Esophagus muscularis mucosa (tissue), 4 donors: ENCODE measurements at regions not wholly inside any gene's neighbourhood (a gene's known extent, or its start where the extent isn't known, plus 50 kb on each side); places are given as distances from the start of the nearest gene placed in this dataset.
"Not testable (repeated sequence)": the region's sequence is repeated elsewhere in the genome, so short reads cannot be mapped to it uniquely, and the experiment has no call there.

Source experiments
- DNase-seq: peaks from one replicate; pipeline ENCODE4 v3.0.0-alpha.2; 2017; ENCODE audit errors: extremely low spot score
- H3K27ac ChIP-seq, 4 donors: fragments of 200-600 bp; sonication (generic); replicated peaks in 1 of 4; 1 replicate in 3 of 4; 2 replicates in 1 of 4; pipeline ENCODE4 v1.5.1; 2016 to 2019; ENCODE audit warnings: mild to moderate bottlenecking in 1 of 4
- H3K27me3 ChIP-seq, 4 donors: fragments of 200-600 bp; sonication (generic); one replicate each; pipeline versions ENCODE4 v1.5.1 to v1.6.0; 2016 to 2019
- H3K36me3 ChIP-seq, 4 donors: fragments of 200-600 bp; sonication (generic); one replicate each; pipeline ENCODE4 v1.5.1; 2016 to 2019
- H3K4me1 ChIP-seq, 4 donors: fragments of 200-600 bp; sonication (generic); one replicate each; pipeline ENCODE4 v1.5.1; 2016 to 2019
- H3K4me3 ChIP-seq, 4 donors: fragments of 200-600 bp; sonication (generic); 1 replicate in 2 of 4; 2 replicates in 2 of 4; pipeline ENCODE4 v1.5.1; 2016 to 2019; ENCODE audit warnings: mild to moderate bottlenecking in 4 of 4, moderate library complexity in 1 of 4
- H3K9me3 ChIP-seq, 4 donors: fragments of 200-600 bp; sonication (generic); 1 replicate in 3 of 4; 2 replicates in 1 of 4; pipeline ENCODE4 v1.5.1; 2016 to 2019
- EP300 ChIP-seq: sonication (generic); formaldehyde crosslinking; IDR thresholded peaks from one replicate; pipeline ENCODE4 v1.6.1; 2017; ENCODE audit warnings: antibody characterized with exemption
- POLR2A ChIP-seq: fragments of 450-650 bp; IDR thresholded peaks from one replicate; pipeline ENCODE4 v1.6.1; 2017; ENCODE audit warnings: antibody characterized with exemption, moderate library complexity, mild to moderate bottlenecking, low read depth
- POLR2AphosphoS5 ChIP-seq, 2 donors: sonication (generic); formaldehyde crosslinking; IDR thresholded peaks; one replicate each; pipeline ENCODE4 v1.6.1; 2017; ENCODE audit warnings: antibody characterized with exemption in 2 of 2
- WGBS: methylation state at CpG from one replicate; pipeline ENCODE4 v1.1.5; 2018; 5-methylcytosine and 5-hydroxymethylcytosine counted together
- intact Hi-C: fragments of 100-400 bp; cut with DNase I; formaldehyde crosslinking; loops from one replicate; pipeline ENCODE4 v1.15.1; 2023
- TF ChIP-seq, protein P1 (sequence below), 3 experiments: fragments of 200-600 bp in 2 of 3; fragments of 450-650 bp in 1 of 3; sonication (generic) in 2 of 3; IDR thresholded peaks; one replicate each; pipeline ENCODE4 v1.5.1; 2017 to 2019; ENCODE audit warnings: antibody characterized with exemption in 3 of 3, mild to moderate bottlenecking in 2 of 3, moderate library complexity in 1 of 3

DNA sequence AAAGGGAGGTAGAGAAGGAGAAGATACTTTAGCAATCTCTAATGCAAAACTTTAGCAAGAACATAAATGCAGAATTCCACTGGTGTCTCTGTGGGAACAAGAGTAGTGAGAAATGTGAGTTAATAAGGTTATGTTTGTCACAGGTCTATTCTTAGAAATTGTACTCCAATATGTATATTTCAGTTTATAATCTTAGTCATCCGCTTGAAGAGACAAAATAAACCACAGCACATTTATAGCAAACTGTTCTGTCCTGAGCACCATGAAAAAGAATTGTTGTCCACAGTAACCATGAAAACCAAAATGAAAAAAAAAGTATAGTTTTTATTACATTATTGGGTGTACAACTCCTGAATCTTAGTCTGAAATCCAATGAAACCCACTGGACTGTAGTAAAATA lies 93.6 kb upstream of the TSLP start:
- H3K4me3 ChIP-seq = no peak overlapping the region
- no peak for DNase-seq
- TF ChIP-seq EP300 = no peak
- no peak for TF ChIP-seq POLR2A
- TF ChIP-seq POLR2AphosphoS5 (IDR thresholded peaks at IDR 0.05) = no peak
- TF ChIP-seq, protein P1, sequence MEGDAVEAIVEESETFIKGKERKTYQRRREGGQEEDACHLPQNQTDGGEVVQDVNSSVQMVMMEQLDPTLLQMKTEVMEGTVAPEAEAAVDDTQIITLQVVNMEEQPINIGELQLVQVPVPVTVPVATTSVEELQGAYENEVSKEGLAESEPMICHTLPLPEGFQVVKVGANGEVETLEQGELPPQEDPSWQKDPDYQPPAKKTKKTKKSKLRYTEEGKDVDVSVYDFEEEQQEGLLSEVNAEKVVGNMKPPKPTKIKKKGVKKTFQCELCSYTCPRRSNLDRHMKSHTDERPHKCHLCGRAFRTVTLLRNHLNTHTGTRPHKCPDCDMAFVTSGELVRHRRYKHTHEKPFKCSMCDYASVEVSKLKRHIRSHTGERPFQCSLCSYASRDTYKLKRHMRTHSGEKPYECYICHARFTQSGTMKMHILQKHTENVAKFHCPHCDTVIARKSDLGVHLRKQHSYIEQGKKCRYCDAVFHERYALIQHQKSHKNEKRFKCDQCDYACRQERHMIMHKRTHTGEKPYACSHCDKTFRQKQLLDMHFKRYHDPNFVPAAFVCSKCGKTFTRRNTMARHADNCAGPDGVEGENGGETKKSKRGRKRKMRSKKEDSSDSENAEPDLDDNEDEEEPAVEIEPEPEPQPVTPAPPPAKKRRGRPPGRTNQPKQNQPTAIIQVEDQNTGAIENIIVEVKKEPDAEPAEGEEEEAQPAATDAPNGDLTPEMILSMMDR (IDR thresholded peaks at IDR 0.05) = no peak
- peaks cover 0 to 7% (median 5%) of the 10 kb centered on the region in 4 donors for H3K4me1 ChIP-seq
- no peaks in the 10 kb centered on the region for H3K27me3 ChIP-seq
- H3K36me3 ChIP-seq = no peaks in the 10 kb centered on the region
- WGBS = 58% methylated on average over 1 of the region's 1 CpG
- no peaks in the 10 kb centered on the region for H3K9me3 ChIP-seq
- intact Hi-C loops = no loop called here
- H3K27ac ChIP-seq = peak overlapping the region in 1 of 4 donors; percentile 12

GRCh38 chr5:110985882-110986281 lies 85.6 kb upstream of the TSLP start:
- H3K4me3 ChIP-seq, H3K36me3 ChIP-seq, H3K4me1 ChIP-seq, H3K9me3 ChIP-seq, H3K27ac ChIP-seq, intact Hi-C loops, H3K27me3 ChIP-seq, DNase-seq: not testable (repeated sequence)
- 87% methylated on average over 8 of the region's 19 CpGs for WGBS

GRCh38 chr5:110987573-110987972 lies 83.9 kb upstream of the TSLP start:
- H3K9me3 ChIP-seq, H3K4me3 ChIP-seq, H3K4me1 ChIP-seq, intact Hi-C loops, H3K27ac ChIP-seq, H3K36me3 ChIP-seq, H3K27me3 ChIP-seq, DNase-seq: not testable (repeated sequence)
- WGBS = 93% methylated on average over 3 of the region's 3 CpGs

- H3K4me1 ChIP-seq = no peaks in the 10 kb centered on the region
- 59% methylated on average over 2 of the region's 2 CpGs for WGBS
- no peaks in the 10 kb centered on the region for H3K27me3 ChIP-seq
- no peak overlapping the region for H3K27ac ChIP-seq
- H3K9me3 ChIP-seq = no peaks in the 10 kb centered on the region
- no peak for TF ChIP-seq POLR2A
- no peak for DNase-seq
- no peaks in the 10 kb centered on the region for H3K36me3 ChIP-seq
- no peak overlapping the region for H3K4me3 ChIP-seq
- intact Hi-C loops = no loop called here
Measured at GRCh38 chr5:110996742-110997141, 74.8 kb upstream of the TSLP start.

DNA sequence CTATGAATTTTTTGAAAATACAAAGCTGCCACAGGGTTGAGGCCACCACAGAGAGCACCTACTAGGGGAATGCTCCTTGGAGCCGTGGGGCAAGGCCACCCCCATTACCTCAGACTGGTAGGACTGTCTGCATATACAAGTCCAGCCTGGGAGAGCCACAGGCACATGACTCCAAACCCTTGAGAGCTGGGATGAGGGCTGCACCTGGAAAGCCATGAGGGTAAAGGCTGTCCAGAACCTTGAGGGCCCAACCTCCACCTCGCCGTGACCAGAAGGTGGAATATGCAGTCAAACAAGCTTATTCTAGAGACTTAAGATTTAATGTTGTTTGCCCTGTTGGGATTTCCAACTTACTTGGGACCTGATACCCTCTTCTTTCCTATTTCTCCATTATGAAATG lies 69.5 kb upstream of the TSLP start:
- intact Hi-C loops = no loop called here
- 83% methylated on average over 3 of the region's 3 CpGs for WGBS
- no peaks in the 10 kb centered on the region for H3K36me3 ChIP-seq
- H3K9me3 ChIP-seq = no peaks in the 10 kb centered on the region
- no peaks in the 10 kb centered on the region for H3K4me1 ChIP-seq
- DNase-seq = no peak
- no peak overlapping the region for H3K27ac ChIP-seq
- no peak overlapping the region for H3K4me3 ChIP-seq
- no peak for TF ChIP-seq EP300
- TF ChIP-seq, protein P1 (IDR thresholded peaks at IDR 0.05) = no peak
- no peak for TF ChIP-seq POLR2A
- H3K27me3 ChIP-seq = no peaks in the 10 kb centered on the region

DNA sequence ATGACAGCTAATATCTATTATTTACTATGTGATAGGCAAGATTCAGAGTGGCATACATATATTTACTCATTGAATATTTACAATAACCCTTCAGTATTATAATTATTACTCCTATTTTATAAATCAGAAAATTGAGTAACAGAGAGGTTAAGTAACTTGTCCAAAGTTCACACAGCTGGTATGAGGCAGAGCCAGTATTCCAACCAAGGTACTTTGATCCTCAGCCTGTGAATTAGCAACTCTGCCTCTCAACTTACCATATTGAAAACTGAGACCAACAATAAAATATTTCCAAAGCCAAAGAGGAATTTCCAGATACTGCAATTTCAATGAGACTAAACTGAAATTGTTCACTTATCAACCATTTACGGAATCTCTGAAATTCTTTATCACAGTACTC lies 67.9 kb upstream of the TSLP start:
- 80% methylated on average over 1 of the region's 1 CpG for WGBS
- H3K4me3 ChIP-seq = no peak overlapping the region
- TF ChIP-seq, protein P1 (IDR thresholded peaks at IDR 0.05) = no peak
- no peaks in the 10 kb centered on the region for H3K36me3 ChIP-seq
- H3K9me3 ChIP-seq = no peaks in the 10 kb centered on the region
- H3K4me1 ChIP-seq = no peaks in the 10 kb centered on the region
- no peak for DNase-seq
- intact Hi-C loops = no loop called here
- H3K27me3 ChIP-seq = no peaks in the 10 kb centered on the region
- no peak overlapping the region for H3K27ac ChIP-seq

- intact Hi-C loops = no loop called here
- TF ChIP-seq POLR2A (no peak), POLR2AphosphoS5 (IDR thresholded peaks at IDR 0.05) (no peak), EP300 (no peak)
- TF ChIP-seq, protein P1 (IDR thresholded peaks at IDR 0.05) = no peak
- DNase-seq = no peak
- WGBS = 48% methylated on average over 9 of the region's 9 CpGs
- Histone ChIP-seq H3K36me3 (no peaks in the 10 kb centered on the region), H3K27me3 (no peaks in the 10 kb centered on the region), H3K4me1 (no peaks in the 10 kb centered on the region), H3K9me3 (no peaks in the 10 kb centered on the region), H3K4me3 (no peak overlapping the region), H3K27ac (no peak overlapping the region)
Measured at GRCh38 chr5:111004291-111004690, 67.2 kb upstream of the TSLP start.
